ENCODE measurements at regions not wholly inside any gene's neighbourhood (a gene's known extent, or its start where the extent isn't known, plus 50 kb on each side); places are given as distances from the start of the nearest gene placed in this dataset.

- TF ChIP-seq BHLHE40 (IDR thresholded peaks at IDR 0.05; ENCODE audit: low read depth, low read length) (no peak), RFX5 (IDR thresholded peaks at IDR 0.05; ENCODE audit: low read depth, low read length) (no peak), MAFK (IDR thresholded peaks at IDR 0.05; ENCODE audit: low read depth, low read length) (no peak), RCOR1 (IDR thresholded peaks at IDR 0.05; ENCODE audit: insufficient replicate concordance, low read length) (no peak), POLR2A (IDR thresholded peaks at IDR 0.05; ENCODE audit: low read depth, low read length) (no peak), CEBPB (IDR thresholded peaks at IDR 0.05; ENCODE audit: low read depth, low read length) (no peak), RAD21 (IDR thresholded peaks at IDR 0.05; ENCODE audit: low read length) (no peak)
- Histone ChIP-seq H2AFZ (replicated peaks; ENCODE audit: low read length, poor library complexity) (no peak overlapping the region), H2AK9ac (replicated peaks; ENCODE audit: low read depth, low read length, poor library complexity) (no peak overlapping the region), H4K5ac (ENCODE audit: low read depth, low read length) (no peak overlapping the region), H3K9me3 (ENCODE audit: control insufficient read depth, insufficient read depth, low read length) (no peaks in the 10 kb centered on the region), H3K27ac (ENCODE audit: insufficient read depth, low read length) (no peak overlapping the region), H3K4me1 (ENCODE audit: control insufficient read depth, insufficient read depth, low read length) (no peaks in the 10 kb centered on the region), H3K36me3 (ENCODE audit: control insufficient read depth, insufficient read depth, low read length) (no peaks in the 10 kb centered on the region), H3K18ac (ENCODE audit: low read depth, low read length) (no peak overlapping the region), H2AK5ac (ENCODE audit: low read depth, low read length) (no peak overlapping the region), H4K20me1 (ENCODE audit: insufficient read depth, low read length) (no peaks in the 10 kb centered on the region), H3K9me1 (ENCODE audit: insufficient read depth, low read length) (no peaks in the 10 kb centered on the region), H3K4ac (ENCODE audit: low read depth, low read length) (no peak overlapping the region), H3K4me2 (ENCODE audit: low read depth, low read length) (no peak overlapping the region), H3K9ac (ENCODE audit: low read depth, low read length) (no peak overlapping the region), H4K91ac (ENCODE audit: insufficient read depth, low read depth, low read length) (no peak overlapping the region), H3K27me3 (ENCODE audit: control insufficient read depth, insufficient read depth, low read length) (no peaks in the 10 kb centered on the region; the same call in 1 of the 2 replicates), H2BK120ac (ENCODE audit: low read depth, low read length) (no peak overlapping the region), H3K4me3 (ENCODE audit: insufficient read depth, low read depth, low read length) (no peak overlapping the region), H3K56ac (ENCODE audit: extremely low read depth, insufficient read depth, low read length) (no peak overlapping the region), H2BK20ac (ENCODE audit: low read depth, low read length) (no peak overlapping the region), H3K14ac (replicated peaks; ENCODE audit: low read depth, low read length) (no peak overlapping the region), H3K23ac (ENCODE audit: low read depth, low read length) (no peak overlapping the region), H2BK5ac (ENCODE audit: low read depth, low read length, poor library complexity, severe bottlenecking) (no peak overlapping the region), H4K8ac (ENCODE audit: low read depth in 2 of 2, low read length in 2 of 2) (no peak overlapping the region), H2BK15ac (ENCODE audit: low read depth, low read length) (no peak overlapping the region), H3K79me1 (ENCODE audit: low read depth in 1 of 2, low read length in 2 of 2) (no peaks in the 10 kb centered on the region)
- intact Hi-C loops (cut with micrococcal nuclease) = no loop called here
- ATAC-seq (ENCODE audit: low read depth) = no peak
- in situ Hi-C loops (cut with MboI; ENCODE audit: low sequenced_read_pairs) = loop anchor here (5.0 to 10.0 kb wide), 2 partner anchors 243 to 345 kb away; no protein-coding TSS in a partner anchor
- ChIA-PET CTCF (no interaction called here), POLR2A (ENCODE audit: unreplicated experiment) (no interaction called here)
- DNase-seq = no peak
- no TSS peak for BruUV-seq (replicated peaks)
- dilution Hi-C loops (cut with HindIII; ENCODE audit: low sequenced_read_pairs, unreplicated experiment) = no loop called here
- 80% methylated on average over 1 of the region's 1 CpG; no CpG with 5 or more reads in 1 of the 2 experiments for WGBS, 2 experiments (ENCODE audit: extremely low coverage in 2 of 2, insufficient read length in 1 of 2)
These were observed 293.3 kb upstream of the TFPI start for GRCh38 chr2:187847245-187848208.
